ENCODE measurements at regions not wholly inside any gene's neighbourhood (a gene's known extent, or its start where the extent isn't known, plus 50 kb on each side); places are given as distances from the start of the nearest gene placed in this dataset.

DNA sequence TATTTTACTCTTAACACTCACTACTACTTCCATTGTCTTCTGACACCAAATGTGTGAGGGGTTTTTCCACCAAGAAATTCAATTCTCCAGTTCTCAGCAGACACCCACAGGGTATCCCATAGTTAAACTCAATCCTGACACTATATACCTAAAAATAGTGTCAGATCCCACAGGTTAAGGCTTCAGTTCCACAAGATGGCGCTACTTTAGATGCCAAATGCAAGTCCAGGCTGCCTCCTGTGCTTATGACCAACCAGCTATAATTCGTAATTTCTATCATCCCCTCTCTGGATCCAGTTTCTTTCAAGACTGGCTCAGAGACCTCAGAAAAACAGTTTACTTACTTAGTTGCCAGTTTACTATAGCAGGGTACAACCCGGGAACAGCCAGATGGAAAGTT lies 1146.2 kb upstream of the SPRY2 start:
- TF ChIP-seq, protein P1, sequence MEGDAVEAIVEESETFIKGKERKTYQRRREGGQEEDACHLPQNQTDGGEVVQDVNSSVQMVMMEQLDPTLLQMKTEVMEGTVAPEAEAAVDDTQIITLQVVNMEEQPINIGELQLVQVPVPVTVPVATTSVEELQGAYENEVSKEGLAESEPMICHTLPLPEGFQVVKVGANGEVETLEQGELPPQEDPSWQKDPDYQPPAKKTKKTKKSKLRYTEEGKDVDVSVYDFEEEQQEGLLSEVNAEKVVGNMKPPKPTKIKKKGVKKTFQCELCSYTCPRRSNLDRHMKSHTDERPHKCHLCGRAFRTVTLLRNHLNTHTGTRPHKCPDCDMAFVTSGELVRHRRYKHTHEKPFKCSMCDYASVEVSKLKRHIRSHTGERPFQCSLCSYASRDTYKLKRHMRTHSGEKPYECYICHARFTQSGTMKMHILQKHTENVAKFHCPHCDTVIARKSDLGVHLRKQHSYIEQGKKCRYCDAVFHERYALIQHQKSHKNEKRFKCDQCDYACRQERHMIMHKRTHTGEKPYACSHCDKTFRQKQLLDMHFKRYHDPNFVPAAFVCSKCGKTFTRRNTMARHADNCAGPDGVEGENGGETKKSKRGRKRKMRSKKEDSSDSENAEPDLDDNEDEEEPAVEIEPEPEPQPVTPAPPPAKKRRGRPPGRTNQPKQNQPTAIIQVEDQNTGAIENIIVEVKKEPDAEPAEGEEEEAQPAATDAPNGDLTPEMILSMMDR (IDR thresholded peaks at IDR 0.05; ENCODE audit: extremely low read depth, low read depth, low read length): no peak
- Histone ChIP-seq H3K4me3 (ENCODE audit: insufficient read depth, low read length) (no peak overlapping the region), H3K79me2 (ENCODE audit: insufficient read depth, low read length) (no peaks in the 10 kb centered on the region), H2AFZ (ENCODE audit: low read length) (no peak overlapping the region), H3K27me3 (ENCODE audit: insufficient read depth, low read length) (no peaks in the 10 kb centered on the region), H3K9me3 (ENCODE audit: low read depth, low read length) (no peaks in the 10 kb centered on the region), H3K36me3 (ENCODE audit: insufficient read depth, low read length) (no peaks in the 10 kb centered on the region), H3K4me2 (ENCODE audit: insufficient read depth, low read length) (no peak overlapping the region), H4K20me1 (ENCODE audit: insufficient read depth, low read length) (no peaks in the 10 kb centered on the region), H3K4me1 (ENCODE audit: insufficient read depth, low read length) (no peaks in the 10 kb centered on the region), H3K27ac (ENCODE audit: low read depth, low read length) (no peak overlapping the region)
- DNase-seq (ENCODE audit: insufficient read length, low spot score, missing footprints): no peak

GRCh38 chr13:81480634-81481033 lies 1139.7 kb upstream of the SPRY2 start:
- Histone ChIP-seq H3K4me3 (ENCODE audit: insufficient read depth, low read length) (no peak overlapping the region), H3K27me3 (ENCODE audit: insufficient read depth, low read length) (no peaks in the 10 kb centered on the region), H3K27ac (ENCODE audit: low read depth, low read length) (no peak overlapping the region), H3K4me2 (ENCODE audit: insufficient read depth, low read length) (no peak overlapping the region), H4K20me1 (ENCODE audit: insufficient read depth, low read length) (no peaks in the 10 kb centered on the region), H2AFZ (ENCODE audit: low read length) (no peak overlapping the region), H3K9me3 (ENCODE audit: low read depth, low read length) (no peaks in the 10 kb centered on the region), H3K79me2 (ENCODE audit: insufficient read depth, low read length) (no peaks in the 10 kb centered on the region), H3K36me3 (ENCODE audit: insufficient read depth, low read length) (no peaks in the 10 kb centered on the region), H3K4me1 (ENCODE audit: insufficient read depth, low read length) (no peaks in the 10 kb centered on the region)
- DNase-seq (ENCODE audit: insufficient read length, low spot score, missing footprints): no peak
- TF ChIP-seq, protein P1 (IDR thresholded peaks at IDR 0.05; ENCODE audit: extremely low read depth, low read depth, low read length): no peak

DNA sequence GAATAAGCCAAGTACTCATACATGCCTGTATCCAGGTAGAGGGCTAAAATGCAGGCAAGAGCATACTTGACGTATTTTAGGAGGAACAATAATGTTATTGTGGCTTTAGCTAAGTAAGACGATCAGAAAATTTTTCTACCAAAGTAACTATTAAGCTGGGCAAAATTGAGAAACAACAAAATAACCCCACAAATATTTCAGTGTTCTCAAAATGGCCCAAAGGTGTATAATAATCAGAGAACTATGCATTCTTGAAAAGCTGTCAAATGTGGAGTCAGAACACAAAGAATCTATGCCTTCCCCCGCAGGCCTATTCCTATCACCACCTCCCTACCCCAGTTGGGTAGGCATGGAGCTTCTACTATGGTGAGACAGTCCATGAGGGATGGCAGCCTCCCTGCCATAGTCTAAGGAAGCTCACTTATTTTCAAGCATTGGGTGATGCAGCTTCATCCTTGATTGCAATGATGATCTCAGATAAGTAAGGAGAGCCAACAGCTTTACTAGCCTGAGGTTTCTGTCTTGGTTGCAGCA lies 1132.5 kb upstream of the SPRY2 start:
- Histone ChIP-seq H3K27me3 (ENCODE audit: insufficient read depth, low read length) (no peaks in the 10 kb centered on the region), H3K4me3 (ENCODE audit: insufficient read depth, low read length) (no peak overlapping the region), H3K4me2 (ENCODE audit: insufficient read depth, low read length) (no peak overlapping the region), H3K27ac (ENCODE audit: low read depth, low read length) (no peak overlapping the region), H2AFZ (ENCODE audit: low read length) (no peak overlapping the region), H3K79me2 (ENCODE audit: insufficient read depth, low read length) (no peaks in the 10 kb centered on the region), H3K36me3 (ENCODE audit: insufficient read depth, low read length) (no peaks in the 10 kb centered on the region), H3K4me1 (ENCODE audit: insufficient read depth, low read length) (no peaks in the 10 kb centered on the region), H4K20me1 (ENCODE audit: insufficient read depth, low read length) (no peaks in the 10 kb centered on the region), H3K9me3 (ENCODE audit: low read depth, low read length) (no peaks in the 10 kb centered on the region)
- TF ChIP-seq, protein P1 (IDR thresholded peaks at IDR 0.05; ENCODE audit: extremely low read depth, low read depth, low read length): no peak
- no peak for DNase-seq (ENCODE audit: insufficient read length, low spot score, missing footprints)

GRCh38 chr13:81458170-81458569 lies 1117.2 kb upstream of the SPRY2 start:
- no peaks in the 10 kb centered on the region for H3K4me1 ChIP-seq (ENCODE audit: insufficient read depth, low read length)
- no peaks in the 10 kb centered on the region for H3K36me3 ChIP-seq (ENCODE audit: insufficient read depth, low read length)
- no peaks in the 10 kb centered on the region for H3K27me3 ChIP-seq (ENCODE audit: insufficient read depth, low read length)
- H3K9me3 ChIP-seq (ENCODE audit: low read depth, low read length): no peaks in the 10 kb centered on the region
- no peaks in the 10 kb centered on the region for H3K79me2 ChIP-seq (ENCODE audit: insufficient read depth, low read length)
- no peak overlapping the region for H2AFZ ChIP-seq (ENCODE audit: low read length)
- no peak overlapping the region for H3K4me2 ChIP-seq (ENCODE audit: insufficient read depth, low read length)
- H3K27ac ChIP-seq (ENCODE audit: low read depth, low read length): no peak overlapping the region
- TF ChIP-seq, protein P1 (IDR thresholded peaks at IDR 0.05; ENCODE audit: extremely low read depth, low read depth, low read length): no peak
- H4K20me1 ChIP-seq (ENCODE audit: insufficient read depth, low read length): no peaks in the 10 kb centered on the region
- DNase-seq (ENCODE audit: insufficient read length, low spot score, missing footprints): no peak
- no peak overlapping the region for H3K4me3 ChIP-seq (ENCODE audit: insufficient read depth, low read length)

Measured in osteoblast (primary cell).